HS-5 (cell line): ENCODE measurements at regions not wholly inside any gene's neighbourhood (a gene's known extent, or its start where the extent isn't known, plus 50 kb on each side); places are given as distances from the start of the nearest gene placed in this dataset.

ENCODE experiments used
- DNase-seq: peaks from one replicate; pipeline ENCODE4 v3.0.0-alpha.2; 2012; ENCODE audit warnings: low read depth

- no peak for DNase-seq
These were observed 51.6 kb upstream of the PRDM8 start for GRCh38 chr4:80145739-80146138.

- no peak for DNase-seq
These were observed 52.4 kb upstream of the PRDM8 start for GRCh38 chr4:80144676-80145470.

- DNase-seq = no peak
These were observed 54.0 kb upstream of the PRDM8 start for GRCh38 chr4:80143307-80143679.

GRCh38 chr4:80142394-80143306 is 54.7 kb upstream of the PRDM8 start:
- DNase-seq = no peak

- no peak for DNase-seq
These were observed 55.8 kb upstream of the PRDM8 start for GRCh38 chr4:80141543-80141942.

GRCh38 chr4:80140194-80140593 is 57.1 kb upstream of the PRDM8 start:
- DNase-seq = no peak

- no peak for DNase-seq
These were observed 57.6 kb upstream of the PRDM8 start for GRCh38 chr4:80139671-80140070.

GRCh38 chr4:80138551-80139538 is 58.5 kb upstream of the PRDM8 start:
- peak; percentile 70 for DNase-seq

- no peak for DNase-seq
These were observed 59.7 kb upstream of the PRDM8 start for GRCh38 chr4:80137631-80138030.

GRCh38 chr4:80136270-80136669 is 61.0 kb upstream of the PRDM8 start:
- DNase-seq = no peak

- no peak for DNase-seq
These were observed 61.6 kb upstream of the PRDM8 start for GRCh38 chr4:80135702-80136058.

GRCh38 chr4:80134936-80135701 is 62.1 kb upstream of the ANTXR2 start:
- DNase-seq = no peak

GRCh38 chr4:80133240-80133783 is 60.3 kb upstream of the ANTXR2 start:
- DNase-seq = no peak

GRCh38 chr4:80129785-80130184 is 56.8 kb upstream of the ANTXR2 start:
- DNase-seq = no peak

- DNase-seq = no peak
These were observed 55.9 kb upstream of the ANTXR2 start for GRCh38 chr4:80128941-80129340.

- no peak for DNase-seq
These were observed 54.9 kb upstream of the ANTXR2 start for GRCh38 chr4:80127870-80128419.

- DNase-seq = no peak
These were observed 53.4 kb upstream of the ANTXR2 start for GRCh38 chr4:80126435-80126834.

- DNase-seq = no peak
These were observed 52.5 kb upstream of the ANTXR2 start for GRCh38 chr4:80125252-80126177.
